Fibroblast of lung (primary cell): ENCODE measurements at regions not wholly inside any gene's neighbourhood (a gene's known extent, or its start where the extent isn't known, plus 50 kb on each side); places are given as distances from the start of the nearest gene placed in this dataset.

Experiments
- DNase-seq, 2 donors: peaks; one replicate each; pipeline versions ENCODE4 v3.0.0 to v3.0.0-alpha.2; 2010; ENCODE audit warnings: low read depth in 2 of 2
- H2AFZ ChIP-seq: 2 replicates; pipeline ENCODE4 v1.5.1; 2012; ENCODE audit warnings: low read length, control low read depth, inconsistent platforms
- H3K27ac ChIP-seq: 2 replicates; pipeline ENCODE4 v1.5.1; 2011; ENCODE audit warnings: low read length, control low read depth; ENCODE audit not compliant: insufficient read depth
- H3K27me3 ChIP-seq: 2 replicates; pipeline ENCODE4 v1.5.1; 2011; ENCODE audit warnings: mild to moderate bottlenecking, low read length; ENCODE audit not compliant: control insufficient read depth, insufficient read depth
- H3K36me3 ChIP-seq: 2 replicates; pipeline ENCODE4 v1.5.1; 2011; ENCODE audit warnings: low read length; ENCODE audit not compliant: control insufficient read depth, insufficient read depth
- H3K4me1 ChIP-seq: 2 replicates; pipeline ENCODE4 v1.5.1; 2011; ENCODE audit warnings: low read length; ENCODE audit not compliant: control insufficient read depth, insufficient read depth; ENCODE audit errors: extremely low read depth
- H3K4me2 ChIP-seq: 2 replicates; pipeline ENCODE4 v1.5.1; 2011; ENCODE audit warnings: low read length, control low read depth; ENCODE audit not compliant: insufficient read depth; ENCODE audit errors: extremely low read depth
- H3K4me3 ChIP-seq, 4 experiments: fragments of 200-600 bp in 1 of 4; sonication (generic) in 1 of 4; replicated peaks in 1 of 4; 2 replicates each; pipeline ENCODE4 v1.5.1; 2011 to 2016; ENCODE audit warnings: low read length in 4 of 4, low read depth in 3 of 4, mild to moderate bottlenecking in 3 of 4, control low read depth in 2 of 4, inconsistent platforms in 1 of 4, mixed read lengths in 1 of 4; ENCODE audit not compliant: insufficient read depth in 1 of 4; ENCODE audit errors: control extremely low read depth in 1 of 4
- H3K79me2 ChIP-seq: 2 replicates; pipeline ENCODE4 v1.5.1; 2012; ENCODE audit warnings: mild to moderate bottlenecking, low read length, inconsistent platforms; ENCODE audit not compliant: control insufficient read depth, insufficient read depth
- H3K9ac ChIP-seq: 2 replicates; pipeline ENCODE4 v1.5.1; 2011; ENCODE audit warnings: mild to moderate bottlenecking, low read length, control low read depth; ENCODE audit not compliant: insufficient read depth
- H3K9me3 ChIP-seq: 2 replicates; pipeline ENCODE4 v1.5.1; 2012; ENCODE audit warnings: low read depth, low read length; ENCODE audit not compliant: control insufficient read depth, insufficient read depth
- H4K20me1 ChIP-seq: 2 replicates; pipeline ENCODE4 v1.5.1; 2011; ENCODE audit warnings: low read length; ENCODE audit not compliant: control insufficient read depth, insufficient read depth; ENCODE audit errors: extremely low read depth
- EZH2 ChIP-seq: IDR thresholded peaks from 2 replicates; pipeline ENCODE4 v1.5.1; 2012; ENCODE audit warnings: low read length, control low read depth, mild to moderate bottlenecking; ENCODE audit errors: missing control alignments
- TF ChIP-seq, protein P1 (sequence below), 2 donors: IDR thresholded peaks in 1 of 2; conservative IDR thresholded peaks in 1 of 2; 1 replicate in 1 of 2; 2 replicates in 1 of 2; pipeline ENCODE4 v1.5.1; 2011 to 2012; ENCODE audit warnings: low read length in 2 of 2, control low read depth in 1 of 2, inconsistent platforms in 1 of 2, low read depth in 1 of 2, mild to moderate bottlenecking in 1 of 2

GRCh38 chr13:99878921-99879610 lies 92.5 kb downstream of the ZIC5 start:
- Histone ChIP-seq H3K36me3 (no peaks in the 10 kb centered on the region), H3K4me1 (no peaks in the 10 kb centered on the region), H3K4me2 (no peak overlapping the region), H3K27ac (no peak overlapping the region), H3K9ac (no peak overlapping the region), H2AFZ (no peak overlapping the region), H3K4me3 (no peak overlapping the region), H3K27me3 (peaks cover 2% of the 10 kb centered on the region), H4K20me1 (no peaks in the 10 kb centered on the region), H3K79me2 (no peaks in the 10 kb centered on the region), H3K9me3 (no peaks in the 10 kb centered on the region)
- no peak for TF ChIP-seq EZH2
- TF ChIP-seq, protein P1, sequence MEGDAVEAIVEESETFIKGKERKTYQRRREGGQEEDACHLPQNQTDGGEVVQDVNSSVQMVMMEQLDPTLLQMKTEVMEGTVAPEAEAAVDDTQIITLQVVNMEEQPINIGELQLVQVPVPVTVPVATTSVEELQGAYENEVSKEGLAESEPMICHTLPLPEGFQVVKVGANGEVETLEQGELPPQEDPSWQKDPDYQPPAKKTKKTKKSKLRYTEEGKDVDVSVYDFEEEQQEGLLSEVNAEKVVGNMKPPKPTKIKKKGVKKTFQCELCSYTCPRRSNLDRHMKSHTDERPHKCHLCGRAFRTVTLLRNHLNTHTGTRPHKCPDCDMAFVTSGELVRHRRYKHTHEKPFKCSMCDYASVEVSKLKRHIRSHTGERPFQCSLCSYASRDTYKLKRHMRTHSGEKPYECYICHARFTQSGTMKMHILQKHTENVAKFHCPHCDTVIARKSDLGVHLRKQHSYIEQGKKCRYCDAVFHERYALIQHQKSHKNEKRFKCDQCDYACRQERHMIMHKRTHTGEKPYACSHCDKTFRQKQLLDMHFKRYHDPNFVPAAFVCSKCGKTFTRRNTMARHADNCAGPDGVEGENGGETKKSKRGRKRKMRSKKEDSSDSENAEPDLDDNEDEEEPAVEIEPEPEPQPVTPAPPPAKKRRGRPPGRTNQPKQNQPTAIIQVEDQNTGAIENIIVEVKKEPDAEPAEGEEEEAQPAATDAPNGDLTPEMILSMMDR (conservative IDR thresholded peaks at IDR 0.05 in 1 of 2, IDR thresholded peaks at IDR 0.05 in 1 of 2; ENCODE audit: low read depth in 1 of 2, low read length in 2 of 2): no peak
- DNase-seq: no peak

DNA sequence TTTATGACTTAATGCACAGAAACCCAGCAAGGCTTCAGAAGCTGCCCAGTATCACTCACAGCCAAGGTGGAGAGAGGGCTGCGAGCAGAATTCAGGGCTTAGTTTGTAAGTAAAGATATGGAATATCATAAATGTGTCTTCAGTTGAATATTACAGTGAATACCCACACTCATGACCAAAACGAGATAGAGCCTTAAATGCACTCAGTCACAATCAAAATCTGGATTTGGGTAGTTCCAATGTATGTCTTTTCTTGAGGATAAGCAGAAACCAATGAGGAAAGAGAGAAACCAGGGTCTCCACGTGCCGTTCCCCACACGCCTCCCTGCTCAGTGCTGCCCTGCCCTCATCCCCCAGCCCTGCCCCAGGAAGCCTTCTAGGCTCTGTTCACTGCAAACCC lies 94.9 kb downstream of the ZIC5 start:
- Histone ChIP-seq H3K79me2 (no peaks in the 10 kb centered on the region), H3K9me3 (no peaks in the 10 kb centered on the region), H4K20me1 (no peaks in the 10 kb centered on the region), H3K27ac (no peak overlapping the region), H3K27me3 (peaks cover 2% of the 10 kb centered on the region), H2AFZ (no peak overlapping the region), H3K4me1 (no peaks in the 10 kb centered on the region), H3K4me3 (no peak overlapping the region), H3K36me3 (no peaks in the 10 kb centered on the region), H3K4me2 (no peak overlapping the region), H3K9ac (no peak overlapping the region)
- DNase-seq: no peak
- TF ChIP-seq EZH2: no peak
- TF ChIP-seq, protein P1 (conservative IDR thresholded peaks at IDR 0.05 in 1 of 2, IDR thresholded peaks at IDR 0.05 in 1 of 2; ENCODE audit: low read depth in 1 of 2, low read length in 2 of 2): no peak

DNA sequence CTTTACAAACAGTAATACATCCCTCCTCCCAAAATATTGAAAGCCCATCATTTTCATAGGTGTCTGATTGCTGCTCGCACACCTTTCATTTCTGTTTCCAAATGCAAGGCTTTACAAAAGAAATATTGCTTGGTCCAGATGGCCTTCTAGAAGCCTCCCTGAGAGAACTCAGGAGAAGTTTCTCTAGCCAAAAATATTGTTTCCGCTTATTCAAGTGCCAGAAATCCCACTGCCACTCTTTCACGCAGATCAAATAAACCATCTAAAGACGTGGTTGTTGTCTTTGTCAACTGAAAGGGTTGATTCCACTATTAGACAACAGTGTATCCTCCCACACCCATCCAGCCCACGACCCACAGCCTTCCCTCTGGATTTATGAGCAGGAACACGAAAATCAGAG lies 96.2 kb downstream of the ZIC5 start:
- no peak for DNase-seq
- Histone ChIP-seq H4K20me1 (no peaks in the 10 kb centered on the region), H3K36me3 (no peaks in the 10 kb centered on the region), H3K9me3 (no peaks in the 10 kb centered on the region), H3K27me3 (peaks cover 2% of the 10 kb centered on the region), H3K9ac (no peak overlapping the region), H2AFZ (no peak overlapping the region), H3K79me2 (no peaks in the 10 kb centered on the region), H3K4me2 (no peak overlapping the region), H3K4me1 (no peaks in the 10 kb centered on the region), H3K27ac (no peak overlapping the region), H3K4me3 (no peak overlapping the region)
- no peak for TF ChIP-seq EZH2
- TF ChIP-seq, protein P1 (conservative IDR thresholded peaks at IDR 0.05 in 1 of 2, IDR thresholded peaks at IDR 0.05 in 1 of 2; ENCODE audit: low read depth in 1 of 2, low read length in 2 of 2): no peak
